HEK293T (cell line): ENCODE measurements at regions not wholly inside any gene's neighbourhood (a gene's known extent, or its start where the extent isn't known, plus 50 kb on each side); places are given as distances from the start of the nearest gene placed in this dataset.

Experiments used
- ARNT ChIP-seq: fragments of 450-650 bp; IDR thresholded peaks from 2 replicates; pipeline ENCODE4 v1.6.1; 2017; ENCODE audit warnings: mild to moderate bottlenecking
- HDGF ChIP-seq: fragments of 450-650 bp; IDR thresholded peaks from 2 replicates; pipeline ENCODE4 v1.6.1; 2017; ENCODE audit warnings: antibody characterized with exemption, borderline replicate concordance
- SP1 ChIP-seq: fragments of 450-650 bp; IDR thresholded peaks from 2 replicates; pipeline ENCODE4 v1.6.1; 2017
- ZNF384 ChIP-seq: fragments of 450-650 bp; IDR thresholded peaks from 2 replicates; pipeline ENCODE4 v1.6.1; 2016
- TF ChIP-seq, protein P1 (sequence below): fragments of 450-650 bp; IDR thresholded peaks from 2 replicates; pipeline ENCODE4 v1.6.1; 2016

DNA sequence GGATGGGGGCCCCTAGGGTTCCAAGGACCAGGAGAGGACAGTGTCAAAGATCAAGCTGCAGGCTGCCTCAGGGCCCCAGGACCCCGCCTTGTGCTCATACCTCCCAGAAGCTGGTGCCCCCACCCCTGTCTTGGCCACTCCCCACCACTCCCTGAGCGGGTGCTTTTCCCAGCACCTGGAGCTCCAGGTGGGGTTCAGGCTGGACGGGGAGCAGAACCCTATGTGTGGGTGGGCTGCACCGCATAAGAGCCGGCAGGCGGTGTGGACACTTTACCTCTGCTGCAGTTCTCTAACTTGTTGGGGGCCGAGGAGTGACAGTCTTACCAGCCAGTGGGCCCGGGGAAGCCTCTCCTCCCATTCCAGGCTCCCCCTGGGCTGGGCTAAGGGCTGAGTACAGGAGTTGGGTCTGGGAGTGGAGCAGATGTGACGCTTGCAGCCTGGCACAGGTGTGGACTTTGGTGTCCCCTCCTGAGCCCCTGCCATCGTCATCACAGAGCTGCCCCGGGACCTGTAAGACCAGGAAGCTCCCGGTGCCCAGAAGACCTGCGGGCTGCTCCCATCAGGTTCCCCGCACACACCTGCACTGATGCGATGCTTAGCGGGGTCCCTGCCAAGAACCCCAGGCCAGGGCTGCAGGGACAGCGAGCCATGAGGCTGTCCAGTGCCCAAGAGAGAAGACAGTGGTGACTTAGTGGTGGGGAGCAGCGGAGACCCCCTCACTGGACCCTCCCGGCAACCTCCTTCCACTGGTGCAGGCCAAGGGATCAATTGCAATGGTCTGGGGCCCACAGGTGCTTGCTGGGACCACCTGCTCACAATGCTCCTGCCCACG, 674.5 kb downstream of the BRD1 start:
- no peak for TF ChIP-seq ZNF384
- TF ChIP-seq, protein P1, sequence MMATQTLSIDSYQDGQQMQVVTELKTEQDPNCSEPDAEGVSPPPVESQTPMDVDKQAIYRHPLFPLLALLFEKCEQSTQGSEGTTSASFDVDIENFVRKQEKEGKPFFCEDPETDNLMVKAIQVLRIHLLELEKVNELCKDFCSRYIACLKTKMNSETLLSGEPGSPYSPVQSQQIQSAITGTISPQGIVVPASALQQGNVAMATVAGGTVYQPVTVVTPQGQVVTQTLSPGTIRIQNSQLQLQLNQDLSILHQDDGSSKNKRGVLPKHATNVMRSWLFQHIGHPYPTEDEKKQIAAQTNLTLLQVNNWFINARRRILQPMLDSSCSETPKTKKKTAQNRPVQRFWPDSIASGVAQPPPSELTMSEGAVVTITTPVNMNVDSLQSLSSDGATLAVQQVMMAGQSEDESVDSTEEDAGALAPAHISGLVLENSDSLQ = no peak
- no peak for TF ChIP-seq HDGF
- TF ChIP-seq ARNT = no peak
- TF ChIP-seq SP1 = no peak
